ENCODE measurements at regions not wholly inside any gene's neighbourhood (a gene's known extent, or its start where the extent isn't known, plus 50 kb on each side); places are given as distances from the start of the nearest gene placed in this dataset.

DNA sequence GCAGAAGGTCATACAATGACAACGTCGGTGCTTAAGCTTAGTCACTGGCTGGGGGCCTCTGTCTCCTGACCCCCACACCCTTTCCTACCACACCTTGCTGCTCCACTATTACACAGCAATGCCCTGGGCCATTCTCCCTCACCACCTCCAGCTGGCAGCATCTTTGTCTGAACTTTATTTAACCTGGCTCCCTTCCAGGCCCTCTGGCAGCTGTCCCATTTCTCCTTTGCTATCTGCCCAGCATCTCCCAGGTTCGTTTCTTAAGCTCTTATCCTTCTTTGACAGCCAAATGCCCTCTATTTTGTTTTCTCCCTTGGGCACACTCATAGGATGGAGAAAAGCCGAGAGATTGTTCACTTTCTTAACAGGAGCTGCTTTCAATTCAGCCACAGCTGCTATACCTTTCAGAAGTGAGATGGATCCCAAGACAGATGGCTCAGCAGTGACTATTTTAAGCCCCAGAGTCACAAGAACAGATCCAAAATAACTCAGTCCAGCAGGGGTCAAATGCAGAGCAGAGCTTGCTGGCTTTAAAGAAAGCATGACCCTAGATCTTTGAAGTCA, 1277.1 kb upstream of the AUTS2 start:
- TF ChIP-seq, protein P1, sequence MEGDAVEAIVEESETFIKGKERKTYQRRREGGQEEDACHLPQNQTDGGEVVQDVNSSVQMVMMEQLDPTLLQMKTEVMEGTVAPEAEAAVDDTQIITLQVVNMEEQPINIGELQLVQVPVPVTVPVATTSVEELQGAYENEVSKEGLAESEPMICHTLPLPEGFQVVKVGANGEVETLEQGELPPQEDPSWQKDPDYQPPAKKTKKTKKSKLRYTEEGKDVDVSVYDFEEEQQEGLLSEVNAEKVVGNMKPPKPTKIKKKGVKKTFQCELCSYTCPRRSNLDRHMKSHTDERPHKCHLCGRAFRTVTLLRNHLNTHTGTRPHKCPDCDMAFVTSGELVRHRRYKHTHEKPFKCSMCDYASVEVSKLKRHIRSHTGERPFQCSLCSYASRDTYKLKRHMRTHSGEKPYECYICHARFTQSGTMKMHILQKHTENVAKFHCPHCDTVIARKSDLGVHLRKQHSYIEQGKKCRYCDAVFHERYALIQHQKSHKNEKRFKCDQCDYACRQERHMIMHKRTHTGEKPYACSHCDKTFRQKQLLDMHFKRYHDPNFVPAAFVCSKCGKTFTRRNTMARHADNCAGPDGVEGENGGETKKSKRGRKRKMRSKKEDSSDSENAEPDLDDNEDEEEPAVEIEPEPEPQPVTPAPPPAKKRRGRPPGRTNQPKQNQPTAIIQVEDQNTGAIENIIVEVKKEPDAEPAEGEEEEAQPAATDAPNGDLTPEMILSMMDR (conservative IDR thresholded peaks at IDR 0.05): no peak
- TF ChIP-seq ZFX (IDR thresholded peaks at IDR 0.05): no peak

Measured in C4-2B (cell line).